ENCODE measurements at regions not wholly inside any gene's neighbourhood (a gene's known extent, or its start where the extent isn't known, plus 50 kb on each side); places are given as distances from the start of the nearest gene placed in this dataset.
"Not testable (repeated sequence)": the region's sequence is repeated elsewhere in the genome, so short reads cannot be mapped to it uniquely, and the experiment has no call there.

DNA sequence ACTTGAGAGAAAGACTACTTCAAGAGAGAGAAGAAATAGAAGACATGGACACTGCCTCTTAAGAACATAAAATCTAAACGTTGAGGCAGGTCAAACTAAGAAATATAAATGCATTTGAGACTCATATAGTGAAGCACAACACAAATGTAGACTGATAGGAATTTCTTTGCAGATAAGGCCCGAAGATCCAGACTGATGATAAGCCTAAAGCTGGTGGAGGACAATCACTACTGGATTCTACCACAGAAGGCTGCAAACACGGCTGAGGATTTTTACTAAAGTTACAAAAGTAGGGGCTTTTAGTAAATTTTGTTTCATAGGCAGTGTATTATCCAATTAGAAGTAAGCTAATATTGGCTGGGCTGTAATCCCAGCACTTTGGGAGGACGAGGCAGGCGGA lies 278.3 kb downstream of the RAP2B start:
- DNase-seq (ENCODE audit: low read depth, low spot score) = no peak

DNA sequence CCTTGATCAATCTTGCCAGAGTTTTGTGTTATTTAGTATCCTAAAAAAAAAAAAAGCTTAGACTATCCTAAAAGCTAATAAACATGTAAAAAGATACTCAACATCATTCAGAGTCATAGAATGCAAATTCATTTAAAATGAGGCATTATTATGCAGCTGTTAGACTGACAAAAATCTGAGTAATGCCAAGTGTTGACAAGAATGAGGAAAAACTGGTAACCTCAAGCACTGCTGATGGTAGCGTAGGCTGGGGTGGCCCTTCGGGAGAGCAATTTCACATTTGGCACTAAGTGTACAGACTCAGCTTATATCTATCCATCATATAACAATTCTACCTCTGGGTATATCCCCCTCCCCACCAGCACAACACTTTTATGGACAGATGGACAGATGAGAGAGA lies 280.4 kb downstream of the RAP2B start:
- no peak for DNase-seq (ENCODE audit: low read depth, low spot score)

DNA sequence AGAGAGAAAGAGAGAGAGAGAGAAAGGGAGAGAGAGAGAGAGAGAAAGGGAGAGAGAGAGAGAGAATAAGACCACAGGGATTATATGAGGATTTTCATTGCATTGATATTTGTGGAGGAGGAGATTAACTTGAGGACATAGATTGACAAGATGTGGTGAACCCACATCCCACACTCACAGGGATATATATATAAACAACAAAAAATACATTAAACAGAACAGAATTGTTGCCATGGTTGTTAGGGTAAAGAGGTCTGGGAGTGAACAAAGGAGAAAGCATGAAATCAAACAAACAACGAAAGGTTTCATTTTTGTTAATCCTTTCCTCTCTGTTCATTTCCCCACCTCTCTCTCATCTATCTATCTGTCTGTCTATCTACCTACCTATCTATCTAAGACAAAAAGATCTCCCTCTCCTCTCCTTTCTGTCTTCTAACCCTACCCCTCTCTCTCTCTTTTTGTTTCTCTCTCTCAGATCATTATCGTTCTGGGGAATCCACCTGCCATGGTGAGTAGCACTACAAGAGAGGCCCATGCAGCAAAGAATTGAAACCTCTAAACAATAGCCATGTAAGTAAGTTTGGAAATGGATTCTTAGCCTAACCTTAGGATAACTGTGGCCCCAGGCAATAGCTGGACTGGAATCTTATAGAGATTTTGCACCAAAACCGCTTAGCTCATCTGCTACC lies 280.9 kb downstream of the RAP2B start:
- no peak for DNase-seq (ENCODE audit: low read depth, low spot score)

DNA sequence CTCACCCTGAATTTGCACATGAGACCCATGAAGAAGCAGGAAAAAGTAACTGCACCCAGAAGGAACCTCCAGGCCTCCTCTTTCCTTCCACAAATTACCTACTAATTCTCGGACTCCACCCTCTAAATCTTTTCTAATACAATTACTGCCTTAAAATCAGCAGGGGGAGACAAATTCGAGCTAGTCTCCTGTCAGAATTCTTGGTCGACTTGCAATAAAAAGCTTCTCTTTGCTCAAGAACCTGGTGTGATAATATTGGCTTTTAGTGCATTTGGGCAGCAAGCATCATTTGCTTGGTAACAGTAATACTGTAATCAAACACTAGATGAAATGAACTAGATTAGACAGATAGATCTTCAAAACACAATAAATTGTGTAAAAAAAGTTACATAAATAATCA lies 281.9 kb downstream of the RAP2B start:
- DNase-seq (ENCODE audit: low read depth, low spot score) = no peak

DNA sequence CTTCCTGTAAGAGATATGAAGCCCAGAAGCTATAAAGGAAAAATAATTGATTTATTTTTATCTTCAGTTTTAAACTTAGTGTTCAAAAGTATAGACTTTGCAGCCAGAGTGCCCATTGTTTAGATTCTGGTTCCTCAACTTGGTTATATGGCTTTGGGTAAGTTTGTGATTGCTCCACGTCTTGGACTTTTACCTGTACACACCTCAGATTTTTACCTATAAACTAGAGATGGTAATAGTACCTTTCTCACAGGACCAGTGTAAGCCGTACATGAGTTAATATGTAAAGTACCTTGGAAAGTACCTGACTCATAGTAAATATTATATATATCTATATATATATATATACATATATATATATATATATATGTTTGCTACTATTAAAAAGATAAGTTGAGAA lies 283.8 kb downstream of the RAP2B start:
- DNase-seq (ENCODE audit: low read depth, low spot score) = no peak

DNA sequence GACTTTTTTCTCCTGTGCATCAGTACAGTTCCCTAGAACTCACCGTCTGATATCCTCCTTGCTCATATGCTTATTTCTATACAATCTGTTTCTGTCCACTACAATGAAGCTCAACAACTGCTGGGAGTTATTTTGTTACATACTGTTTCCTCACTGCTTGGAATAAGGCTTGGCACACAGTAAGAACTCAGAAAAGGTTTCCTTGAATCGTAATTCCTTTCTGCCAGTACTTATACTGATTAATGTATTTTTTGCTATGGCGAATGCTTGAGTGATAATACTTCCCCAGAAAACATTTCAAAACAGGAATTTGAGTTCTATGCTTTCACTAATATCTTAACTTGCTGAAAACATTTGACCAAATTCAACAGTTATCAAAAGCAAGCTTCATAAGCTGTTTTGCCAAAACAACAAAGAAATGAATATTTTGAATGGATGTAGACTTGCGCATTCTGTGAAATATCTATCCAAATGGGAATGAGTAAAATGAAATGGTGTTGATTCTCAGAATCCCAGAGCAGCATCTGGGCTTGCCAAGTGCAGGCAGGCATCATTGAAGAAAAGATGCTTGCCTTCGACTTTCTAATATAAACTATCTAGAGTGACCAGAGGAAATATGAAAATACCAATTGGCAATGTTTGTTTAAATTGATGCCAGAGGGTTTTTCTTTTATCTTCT lies 286.3 kb downstream of the RAP2B start:
- no peak for DNase-seq (ENCODE audit: low read depth, low spot score)

DNA sequence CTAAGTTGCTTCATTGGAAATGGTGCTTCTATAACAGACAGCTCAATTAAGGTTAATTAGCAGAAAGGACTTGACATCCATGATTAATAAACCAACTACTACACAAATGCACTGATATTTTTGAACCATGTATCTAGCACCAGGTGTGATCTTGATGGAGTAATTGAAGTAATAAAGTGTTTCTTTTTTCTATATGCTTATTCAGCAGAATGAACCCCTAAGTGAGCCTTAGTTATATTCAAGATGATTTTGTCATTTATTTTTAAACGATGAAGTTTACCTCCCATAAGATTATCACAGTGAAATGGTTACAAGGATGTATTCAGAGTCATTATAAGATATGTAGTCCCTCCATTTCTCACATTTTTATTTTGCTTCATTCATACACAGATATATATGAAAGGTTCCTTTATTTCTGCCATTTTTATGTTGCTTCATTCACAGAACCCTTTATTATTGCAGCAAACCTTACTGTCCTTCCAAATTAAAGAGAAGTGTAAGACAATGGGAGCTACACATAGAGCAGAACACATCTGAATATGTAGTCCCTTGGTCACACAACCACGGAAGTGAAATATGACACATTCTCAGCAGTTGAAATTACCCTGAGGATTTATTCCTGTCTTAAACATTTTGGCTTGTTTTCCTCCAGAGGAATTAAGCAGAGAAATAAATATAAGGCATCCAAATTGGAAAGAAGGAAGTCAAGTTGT lies 295.0 kb downstream of the RAP2B start:
- no peak for DNase-seq (ENCODE audit: low read depth, low spot score)

DNA sequence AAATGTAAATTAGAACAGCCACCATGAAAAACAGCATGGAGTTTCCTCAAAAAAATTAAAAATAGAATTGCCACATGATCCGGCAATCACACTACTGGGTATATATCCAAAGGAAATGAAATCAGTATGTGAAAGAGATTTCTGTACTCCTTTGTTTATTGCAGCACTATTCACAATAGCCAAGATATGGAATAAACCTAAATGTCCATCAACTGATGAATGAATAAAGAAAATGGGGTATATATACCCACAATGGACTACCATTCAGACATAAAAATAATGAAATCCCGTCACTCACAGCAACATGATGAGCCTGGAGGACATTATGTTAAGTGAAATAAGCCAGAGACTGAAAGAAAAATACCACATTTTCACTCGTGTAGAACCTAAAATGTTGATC lies 296.9 kb downstream of the RAP2B start:
- no peak for DNase-seq (ENCODE audit: low read depth, low spot score)

DNA sequence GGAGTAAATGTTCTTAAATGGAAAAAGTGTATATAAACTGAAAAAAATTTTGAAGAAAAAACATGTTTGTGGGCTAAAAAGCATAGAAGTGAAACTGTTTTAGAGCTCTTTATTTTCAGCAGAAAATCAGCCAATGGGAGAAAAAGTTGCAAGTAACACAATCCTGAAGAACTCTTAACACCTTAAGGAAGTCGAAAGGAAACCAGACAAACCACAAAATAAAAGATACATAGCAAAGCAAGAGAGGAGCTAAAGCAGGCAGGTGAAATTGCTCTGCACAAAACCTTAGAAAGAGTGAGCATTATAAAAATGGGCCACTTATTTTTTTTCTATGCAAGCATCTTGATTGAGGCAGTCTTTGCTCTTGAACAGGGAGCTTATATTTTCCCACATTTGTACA lies 300.5 kb downstream of the RAP2B start:
- DNase-seq (ENCODE audit: low read depth, low spot score) = no peak

DNA sequence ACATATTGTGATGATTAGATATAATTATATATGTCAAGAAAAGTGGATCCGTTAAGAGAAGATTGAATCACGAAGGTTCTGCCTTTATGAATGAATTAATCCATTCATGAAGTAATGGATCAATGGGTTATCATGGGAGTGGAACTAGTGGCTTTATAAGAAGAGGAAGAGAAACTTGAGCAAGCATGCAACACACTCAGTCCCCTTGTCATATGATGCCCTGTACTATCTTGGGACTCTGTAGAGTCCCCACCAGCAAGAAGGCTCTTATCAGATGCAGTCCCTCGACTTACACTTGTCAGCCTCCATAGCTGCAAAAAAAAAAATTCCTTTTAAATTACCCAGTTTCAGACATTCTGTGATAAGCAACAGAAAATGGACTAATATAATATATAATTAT lies 301.9 kb downstream of the RAP2B start:
- DNase-seq (ENCODE audit: low read depth, low spot score) = no peak

DNA sequence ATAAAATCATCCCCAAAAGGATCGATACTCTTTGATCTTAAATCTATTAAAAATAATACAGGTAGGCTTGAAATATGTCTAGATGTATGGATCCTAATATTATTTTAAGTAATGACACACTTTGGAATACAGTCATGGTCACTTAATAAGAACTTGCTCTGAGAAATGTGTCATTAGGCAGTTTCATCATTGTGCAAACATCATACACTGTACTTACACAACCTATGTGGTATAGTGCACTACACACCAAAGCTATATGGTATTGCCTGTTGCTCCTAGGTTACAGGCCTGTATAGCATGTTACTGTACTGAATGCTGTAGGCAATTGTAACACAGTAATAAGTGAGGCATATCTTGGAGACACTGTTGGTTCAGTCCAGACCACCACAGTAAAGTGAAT lies 307.1 kb downstream of the RAP2B start:
- no peak for DNase-seq (ENCODE audit: low read depth, low spot score)

DNA sequence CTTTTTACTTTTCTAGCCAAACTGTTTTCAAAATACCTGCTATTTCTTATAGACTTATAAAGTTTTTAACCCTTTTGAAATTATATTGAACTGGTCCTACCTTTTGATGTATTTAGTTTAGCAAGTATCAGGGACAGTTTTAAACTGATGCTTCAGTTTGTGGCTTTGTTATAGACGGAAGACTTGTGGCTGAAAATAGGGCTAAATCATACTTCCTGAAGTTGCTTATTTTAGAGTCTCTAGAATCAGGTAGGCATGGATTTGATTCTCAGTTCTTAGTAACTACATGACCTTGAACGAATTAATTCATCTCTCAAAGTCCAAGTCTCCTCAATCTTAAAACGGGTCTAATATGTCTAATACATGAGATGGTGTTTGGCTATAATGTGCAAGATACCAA lies 322.8 kb downstream of the RAP2B start:
- no peak for DNase-seq (ENCODE audit: low read depth, low spot score)

DNA sequence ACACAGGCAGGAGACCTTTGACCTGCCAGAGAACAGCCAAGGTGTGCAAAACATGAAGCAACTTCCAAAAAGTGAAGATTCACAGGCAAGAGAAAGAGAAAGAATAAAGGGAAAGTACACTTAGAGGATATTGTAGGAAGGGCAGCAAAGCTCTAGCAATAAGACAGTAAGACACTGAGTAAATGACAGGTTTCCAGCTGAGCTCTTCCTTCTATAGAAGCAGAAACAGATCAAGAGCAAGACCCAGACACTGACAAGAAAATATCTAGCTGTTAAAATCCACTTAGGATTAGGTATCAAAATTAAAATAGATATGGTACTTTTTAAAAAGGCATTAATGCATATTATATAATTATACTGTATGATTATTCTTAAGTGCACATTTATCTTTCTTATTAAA lies 333.4 kb downstream of the RAP2B start:
- no peak for DNase-seq (ENCODE audit: low read depth, low spot score)

DNA sequence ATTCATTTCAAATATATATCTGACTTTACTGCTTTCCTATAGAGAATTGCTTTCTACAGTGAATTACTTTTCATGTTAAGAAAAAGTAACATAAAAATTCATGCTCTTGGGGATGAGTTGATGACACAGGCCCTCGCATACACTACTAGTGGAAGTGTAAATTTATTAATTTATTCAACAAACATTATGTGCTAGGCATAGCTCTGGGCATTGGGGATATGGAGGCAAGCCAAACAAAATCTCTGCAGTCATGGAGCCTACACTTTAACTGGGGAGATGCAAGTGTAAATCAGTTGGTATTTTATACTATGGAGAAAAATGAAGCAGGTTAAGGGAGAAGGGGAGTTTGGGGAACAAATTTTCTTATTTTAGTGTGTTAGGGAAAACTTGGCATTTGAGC lies 340.7 kb downstream of the RAP2B start:
- no peak for DNase-seq (ENCODE audit: low read depth, low spot score)

DNA sequence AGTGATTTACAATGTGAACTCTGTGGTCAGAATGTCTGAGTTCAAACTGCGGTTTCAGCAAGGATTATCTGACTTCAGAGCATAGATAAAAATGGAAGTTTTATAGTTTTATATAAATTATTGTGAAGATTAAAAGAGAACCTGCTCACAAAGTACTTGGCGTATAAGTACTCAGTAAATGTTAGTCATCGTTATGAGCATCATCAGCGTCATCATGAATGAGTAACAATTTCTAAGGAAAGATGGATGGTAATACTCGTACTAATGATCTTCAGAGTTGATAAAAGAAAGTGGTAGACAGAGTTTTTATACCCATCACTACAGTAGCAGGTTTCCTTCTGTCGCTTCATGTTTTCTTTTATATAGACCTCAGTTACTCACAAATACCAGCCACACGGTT lies 341.8 kb downstream of the RAP2B start:
- no peak for DNase-seq (ENCODE audit: low read depth, low spot score)

DNA sequence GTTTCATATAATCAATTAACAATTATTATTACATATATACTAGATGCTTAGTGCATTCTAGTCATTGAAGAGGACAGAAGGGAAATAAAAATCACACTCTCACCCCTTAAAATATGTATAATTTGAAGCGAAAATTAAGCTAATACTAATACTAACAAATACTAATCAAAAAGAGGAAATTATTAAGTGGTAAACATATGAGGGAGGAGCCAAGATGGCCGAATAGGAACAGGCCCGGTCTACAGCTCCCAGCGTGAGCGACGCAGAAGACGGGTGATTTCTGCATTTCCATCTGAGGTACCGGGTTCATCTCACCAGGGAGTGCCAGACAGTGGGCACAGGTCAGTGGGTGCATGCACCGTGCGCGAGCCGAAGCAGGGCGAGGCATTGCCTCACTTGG lies 344.2 kb downstream of the RAP2B start:
- DNase-seq (ENCODE audit: low read depth, low spot score) = not testable (repeated sequence)

DNA sequence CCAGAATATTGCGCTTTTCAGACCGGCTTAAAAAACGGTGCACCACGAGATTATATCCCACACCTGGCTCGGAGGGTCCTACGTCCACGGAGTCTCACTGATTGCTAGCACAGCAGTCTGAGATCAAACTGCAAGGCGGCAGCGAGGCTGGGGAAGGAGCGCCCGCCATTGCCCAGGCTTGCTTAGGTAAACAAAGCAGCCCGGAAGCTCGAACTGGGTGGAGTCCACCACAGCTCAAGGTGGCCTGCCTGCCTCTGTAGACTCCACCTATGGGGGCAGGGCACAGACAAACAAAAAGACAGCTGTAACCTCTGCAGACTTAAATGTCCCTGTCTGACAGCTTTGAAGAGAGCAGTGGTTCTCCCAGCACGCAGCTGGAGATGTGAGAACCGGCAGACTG lies 344.7 kb downstream of the RAP2B start:
- DNase-seq (ENCODE audit: low read depth, low spot score) = not testable (repeated sequence)

DNA sequence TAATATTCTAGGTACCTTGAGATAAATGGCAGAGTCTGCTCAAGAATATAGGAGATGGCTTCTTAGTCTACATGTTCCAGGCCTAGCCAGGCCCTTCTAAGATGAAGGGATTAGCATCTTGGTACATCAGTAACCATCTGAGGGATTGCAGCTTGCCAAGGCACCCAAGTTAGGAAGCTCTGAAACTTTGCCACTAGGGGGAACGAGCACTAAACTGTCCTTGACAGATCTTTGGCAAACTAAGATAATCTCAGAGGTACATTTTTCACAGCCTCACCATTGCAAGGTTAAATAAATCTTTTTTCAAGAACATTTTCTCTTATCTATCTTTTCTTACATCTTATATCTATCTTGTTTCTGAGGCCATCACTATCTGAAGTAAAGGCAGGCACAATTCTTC lies 351.2 kb downstream of the RAP2B start:
- no peak for DNase-seq (ENCODE audit: low read depth, low spot score)

DNA sequence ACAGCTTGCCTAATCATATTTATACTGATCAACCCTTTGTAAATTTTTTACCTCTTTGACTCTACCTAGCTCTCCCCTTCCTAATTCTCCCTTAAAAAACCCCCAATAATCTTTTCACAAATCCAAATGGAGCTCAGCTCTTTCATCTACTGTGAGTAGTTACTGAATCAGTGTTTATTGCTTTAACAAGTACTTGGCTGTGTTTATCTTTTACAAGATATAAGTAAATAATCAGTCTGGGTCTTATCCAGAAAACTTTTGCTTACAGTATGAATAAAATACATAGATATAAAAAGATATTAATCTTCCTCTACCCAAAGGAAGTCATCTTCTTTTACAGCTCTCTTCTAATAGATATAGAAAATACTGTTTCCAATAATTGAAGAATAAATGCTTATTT lies 366.4 kb downstream of the RAP2B start:
- no peak for DNase-seq (ENCODE audit: low read depth, low spot score)

DNA sequence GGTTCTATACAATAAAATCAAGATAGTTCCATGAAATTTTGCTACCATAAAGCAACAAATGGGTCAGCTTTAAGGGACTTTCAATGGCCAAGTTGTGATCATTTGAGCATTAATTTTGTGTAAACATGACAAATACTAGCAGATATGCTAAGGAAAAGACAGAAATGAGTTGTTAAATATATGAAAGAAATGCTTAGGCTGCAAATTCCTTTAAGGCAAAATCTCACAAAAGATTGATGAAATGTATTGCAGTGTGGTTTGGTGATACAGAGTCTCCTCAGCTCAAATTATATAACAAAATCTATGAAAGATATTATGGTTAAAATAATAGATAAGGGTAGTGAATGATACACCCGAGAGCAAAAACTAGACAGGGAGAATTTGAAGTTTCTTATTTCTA lies 377.2 kb downstream of the RAP2B start:
- no peak for DNase-seq (ENCODE audit: low read depth, low spot score)

DNA sequence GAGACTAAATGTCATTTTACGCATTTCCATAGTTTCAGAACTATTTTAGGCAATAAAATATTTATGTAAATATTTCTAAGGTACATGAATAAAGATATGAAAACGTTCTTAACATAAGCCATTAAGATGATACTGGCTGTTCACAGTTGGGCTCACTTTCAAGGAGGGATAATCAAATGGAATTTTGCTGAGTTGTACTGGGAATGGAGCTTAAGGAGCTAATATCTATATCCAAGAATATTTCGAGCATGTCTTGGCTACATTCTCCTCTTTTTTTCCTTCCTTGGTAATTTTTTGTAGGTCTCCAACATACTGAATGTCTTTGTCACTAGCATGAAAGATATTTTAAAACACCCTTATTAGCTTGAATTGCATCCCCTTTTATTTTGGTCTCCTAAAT lies 383.4 kb downstream of the RAP2B start:
- DNase-seq (ENCODE audit: low read depth, low spot score) = no peak

DNA sequence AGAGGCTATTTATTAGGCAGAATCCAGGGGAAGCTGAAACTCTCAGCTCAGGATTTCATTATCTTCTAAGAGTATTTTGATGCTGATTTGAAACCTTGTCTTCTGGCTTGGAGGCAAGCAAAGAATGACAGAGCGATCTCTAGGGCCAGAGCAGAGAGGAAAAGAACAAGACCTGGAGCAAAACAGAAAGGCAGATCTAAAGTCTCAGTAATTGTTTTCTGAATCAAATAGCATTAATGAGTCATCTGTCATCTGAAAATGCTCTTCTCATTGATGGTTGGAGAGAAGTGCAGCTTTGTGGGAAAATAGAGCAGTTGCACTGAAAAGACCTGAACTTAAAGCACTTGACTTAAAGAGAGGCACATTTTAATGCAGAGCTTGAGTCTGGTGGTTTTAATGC lies 385.9 kb downstream of the RAP2B start:
- no peak for DNase-seq (ENCODE audit: low read depth, low spot score)

DNA sequence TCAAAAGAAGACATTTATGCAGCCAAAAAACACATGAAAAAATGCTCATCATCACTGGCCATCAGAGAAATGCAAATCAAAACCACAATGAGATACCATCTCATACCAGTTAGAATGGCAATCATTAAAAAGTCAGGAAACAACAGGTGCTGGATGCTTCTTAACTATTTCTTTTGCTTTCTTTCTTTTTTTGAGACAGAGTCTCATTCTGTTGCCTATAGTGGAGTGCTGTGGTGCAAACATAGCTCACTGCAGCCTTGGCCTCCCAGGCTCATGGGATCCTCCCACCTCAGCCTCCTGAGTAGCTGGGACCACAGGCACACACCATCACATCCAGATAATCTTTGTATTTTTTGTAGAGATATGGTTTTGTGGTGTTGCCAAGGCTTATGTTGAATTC lies 387.7 kb downstream of the RAP2B start:
- not testable (repeated sequence) for DNase-seq (ENCODE audit: low read depth, low spot score)

Data from brain pericyte (primary cell).